IMR-90 (cell line): ENCODE measurements at regions not wholly inside any gene's neighbourhood (a gene's known extent, or its start where the extent isn't known, plus 50 kb on each side); places are given as distances from the start of the nearest gene placed in this dataset.

Experiments used
- ATAC-seq: fragments of 200-7000 bp; cut with Tn5 transposase; 2 replicates; pipeline ENCODE4 v1.9.1; 2020; ENCODE audit warnings: low read depth, mild to moderate bottlenecking, moderate library complexity
- BruUV-seq: library from RNA; stranded (reverse); fragments of 400-500 nt; replicated peaks from 2 replicates; lab custom pipeline; 2021; lab: Mats Ljungman, UMichigan
- CTCF ChIA-PET: fragments of 300-600 bp; formaldehyde crosslinking; extraction: SDS; loops from one replicate; lab custom pipeline; 2021; ENCODE audit warnings: antibody characterized with exemption; lab: Yijun Ruan, JAX
- POLR2A ChIA-PET: fragments of 300-600 bp; sonication (Branson Sonifier 250); formaldehyde crosslinking; loops from one replicate; lab custom pipeline; 2022; ENCODE audit warnings: antibody characterized with exemption; ENCODE audit not compliant: unreplicated experiment; lab: Charles Lee
- DNase-seq: peaks from one replicate; pipeline ENCODE4 v3.0.0; 2013
- H2AFZ ChIP-seq: replicated peaks from 2 replicates; pipeline ENCODE3; 2013; ENCODE audit warnings: low read length, mild to moderate bottlenecking; ENCODE audit not compliant: poor library complexity
- H2AK5ac ChIP-seq: 2 replicates; pipeline ENCODE4 v1.6.1; 2013; ENCODE audit warnings: low read depth, low read length, inconsistent platforms
- H2AK9ac ChIP-seq: replicated peaks from 2 replicates; pipeline ENCODE3; 2013; ENCODE audit warnings: mild to moderate bottlenecking, low read depth, low read length, moderate library complexity; ENCODE audit not compliant: poor library complexity
- H2BK120ac ChIP-seq: 2 replicates; pipeline ENCODE4 v1.6.1; 2013; ENCODE audit warnings: low read depth, low read length, inconsistent platforms
- H2BK15ac ChIP-seq: 3 replicates; pipeline ENCODE4 v1.6.1; 2013; ENCODE audit warnings: low read depth, low read length, inconsistent platforms
- H2BK20ac ChIP-seq: 2 replicates; pipeline ENCODE4 v1.6.1; 2013; ENCODE audit warnings: low read depth, mild to moderate bottlenecking, inconsistent platforms, low read length, moderate library complexity
- H2BK5ac ChIP-seq: 2 replicates; pipeline ENCODE4 v1.6.1; 2013; ENCODE audit warnings: mild to moderate bottlenecking, low read depth, low read length, inconsistent platforms; ENCODE audit not compliant: poor library complexity, severe bottlenecking
- H3K14ac ChIP-seq: replicated peaks from 2 replicates; pipeline ENCODE4 v1.6.1; 2013; ENCODE audit warnings: low read depth, low read length, inconsistent platforms
- H3K18ac ChIP-seq: 2 replicates; pipeline ENCODE4 v1.6.1; 2013; ENCODE audit warnings: low read depth, low read length, control low read depth
- H3K23ac ChIP-seq: 2 replicates; pipeline ENCODE4 v1.6.1; 2013; ENCODE audit warnings: low read depth, low read length, inconsistent platforms
- H3K27ac ChIP-seq: 2 replicates; pipeline ENCODE4 v1.5.1; 2013; ENCODE audit warnings: mild to moderate bottlenecking, control low read depth, low read length; ENCODE audit not compliant: insufficient read depth
- H3K27me3 ChIP-seq: 2 replicates; pipeline ENCODE4 v1.6.1; 2013; ENCODE audit warnings: low read length; ENCODE audit not compliant: control insufficient read depth, insufficient read depth
- H3K36me3 ChIP-seq: 2 replicates; pipeline ENCODE4 v1.6.1; 2013; ENCODE audit warnings: low read length, mixed read lengths; ENCODE audit not compliant: control insufficient read depth, insufficient read depth
- H3K4ac ChIP-seq: 2 replicates; pipeline ENCODE4 v1.6.1; 2013; ENCODE audit warnings: low read depth, low read length, inconsistent platforms
- H3K4me1 ChIP-seq: 2 replicates; pipeline ENCODE4 v1.6.1; 2013; ENCODE audit warnings: low read length, mixed read lengths; ENCODE audit not compliant: control insufficient read depth, insufficient read depth
- H3K4me2 ChIP-seq: 2 replicates; pipeline ENCODE4 v1.6.1; 2013; ENCODE audit warnings: low read depth, mild to moderate bottlenecking, control low read depth, low read length, moderate library complexity
- H3K4me3 ChIP-seq: 2 replicates; pipeline ENCODE4 v1.5.1; 2013; ENCODE audit warnings: low read depth, mild to moderate bottlenecking, control low read depth, low read length, moderate library complexity; ENCODE audit not compliant: insufficient read depth
- H3K56ac ChIP-seq: 2 replicates; pipeline ENCODE4 v1.6.1; 2013; ENCODE audit warnings: low read length, inconsistent platforms; ENCODE audit not compliant: insufficient read depth; ENCODE audit errors: extremely low read depth
- H3K79me1 ChIP-seq, 2 experiments: 2 replicates each; pipeline ENCODE4 v1.6.1; 2013; ENCODE audit warnings: low read length in 2 of 2, inconsistent platforms in 1 of 2, low read depth in 1 of 2
- H3K9ac ChIP-seq: 2 replicates; pipeline ENCODE4 v1.6.1; 2013; ENCODE audit warnings: low read depth, low read length, control low read depth
- H3K9me1 ChIP-seq: 2 replicates; pipeline ENCODE4 v1.6.1; 2013; ENCODE audit warnings: low read length, inconsistent platforms; ENCODE audit not compliant: insufficient read depth
- H3K9me3 ChIP-seq: 2 replicates; pipeline ENCODE4 v1.6.1; 2013; ENCODE audit warnings: low read length; ENCODE audit not compliant: control insufficient read depth, insufficient read depth
- H4K20me1 ChIP-seq: 2 replicates; pipeline ENCODE4 v1.6.1; 2013; ENCODE audit warnings: low read length, inconsistent platforms; ENCODE audit not compliant: insufficient read depth
- H4K5ac ChIP-seq: 2 replicates; pipeline ENCODE4 v1.6.1; 2013; ENCODE audit warnings: mild to moderate bottlenecking, low read depth, low read length, control low read depth
- H4K8ac ChIP-seq, 2 experiments: 2 replicates each; pipeline ENCODE4 v1.6.1; 2013; ENCODE audit warnings: low read depth in 2 of 2, low read length in 2 of 2, control low read depth in 1 of 2, inconsistent platforms in 1 of 2
- H4K91ac ChIP-seq: 2 replicates; pipeline ENCODE4 v1.6.1; 2013; ENCODE audit warnings: low read depth, low read length, inconsistent platforms; ENCODE audit not compliant: insufficient read depth
- CEBPB ChIP-seq: IDR thresholded peaks from 2 replicates; pipeline ENCODE4 v1.6.1; 2012; ENCODE audit warnings: low read depth, low read length, improper control_type of control experiment
- ELK1 ChIP-seq: fragments of 150-350 bp; IDR thresholded peaks from 2 replicates; pipeline ENCODE4 v1.6.1; 2016; ENCODE audit warnings: low read depth, mild to moderate bottlenecking, low read length, moderate library complexity, borderline replicate concordance
- FOS ChIP-seq: fragments of 150-350 bp; IDR thresholded peaks from 2 replicates; pipeline ENCODE4 v1.6.1; 2016; ENCODE audit warnings: low read depth, low read length
- MAFK ChIP-seq: IDR thresholded peaks from 2 replicates; pipeline ENCODE4 v1.6.1; 2012; ENCODE audit warnings: low read depth, low read length, improper control_type of control experiment
- MAZ ChIP-seq: IDR thresholded peaks from 2 replicates; pipeline ENCODE4 v1.6.1; 2012; ENCODE audit warnings: low read depth, mild to moderate bottlenecking, low read length, improper control_type of control experiment, moderate library complexity, borderline replicate concordance
- NFE2L2 ChIP-seq: fragments of 150-350 bp; IDR thresholded peaks from 2 replicates; pipeline ENCODE4 v1.6.1; 2016; ENCODE audit warnings: low read depth, mild to moderate bottlenecking, low read length
- POLR2A ChIP-seq: IDR thresholded peaks from 2 replicates; pipeline ENCODE4 v1.6.1; 2012; ENCODE audit warnings: mild to moderate bottlenecking, low read depth, low read length
- RAD21 ChIP-seq: IDR thresholded peaks from 2 replicates; pipeline ENCODE4 v1.6.1; 2012; ENCODE audit warnings: low read length, improper control_type of control experiment
- RCOR1 ChIP-seq: IDR thresholded peaks from 2 replicates; pipeline ENCODE4 v1.6.1; 2012; ENCODE audit warnings: mild to moderate bottlenecking, low read length, improper control_type of control experiment; ENCODE audit not compliant: insufficient replicate concordance
- RFX5 ChIP-seq: IDR thresholded peaks from 2 replicates; pipeline ENCODE4 v1.8.0; 2012; ENCODE audit warnings: low read depth, mild to moderate bottlenecking, low read length, moderate library complexity
- WGBS, 2 experiments: methylation state at CpG; one replicate each; pipeline versions ENCODE4 v1.1.5 to v1.1.7; 2013; ENCODE audit warnings: missing lambda C conversion rate in 2 of 2; ENCODE audit not compliant: insufficient read length in 1 of 2; ENCODE audit errors: extremely low coverage in 2 of 2; 5-methylcytosine and 5-hydroxymethylcytosine counted together
- dilution Hi-C: fragments of 300-500 bp; cut with HindIII; formaldehyde crosslinking; loops from one replicate; pipeline ENCODE4 v1.14.3; 2018; ENCODE audit warnings: low sequenced_read_pairs; ENCODE audit not compliant: unreplicated experiment
- in situ Hi-C: fragments of 300-500 bp; cut with MboI; formaldehyde crosslinking; loops from 3 replicates; pipeline ENCODE4 v1.14.3; 2019; ENCODE audit warnings: low sequenced_read_pairs, inconsistent platforms, mixed read lengths
- intact Hi-C: fragments of 100-400 bp; cut with micrococcal nuclease; formaldehyde crosslinking; loops from 2 replicates; pipeline ENCODE4 v1.10.0; 2022
- TF ChIP-seq, protein P1 (sequence below): fragments of 150-350 bp; IDR thresholded peaks from 2 replicates; pipeline ENCODE4 v1.6.1; 2017; ENCODE audit warnings: mild to moderate bottlenecking, antibody characterized with exemption, low read length, low read depth
- TF ChIP-seq, protein P2 (sequence below): conservative IDR thresholded peaks from 2 replicates; pipeline ENCODE4 v1.5.1; 2012; ENCODE audit warnings: mild to moderate bottlenecking, low read depth, low read length, improper control_type of control experiment

- BruUV-seq = no TSS peak
- no peaks in the 10 kb centered on the region for H3K4me1 ChIP-seq
- H3K4ac ChIP-seq = no peak overlapping the region
- no peak overlapping the region for H3K18ac ChIP-seq
- no peak overlapping the region for H4K91ac ChIP-seq
- no peak overlapping the region for H3K23ac ChIP-seq
- H3K9ac ChIP-seq = no peak overlapping the region
- no peak overlapping the region for H2BK20ac ChIP-seq
- H3K9me3 ChIP-seq = peaks cover 2% of the 10 kb centered on the region; the same call in 1 of the 2 replicates
- H3K56ac ChIP-seq = no peak overlapping the region
- no peaks in the 10 kb centered on the region for H3K9me1 ChIP-seq
- H3K27ac ChIP-seq = no peak overlapping the region
- no peak overlapping the region for H4K8ac ChIP-seq
- dilution Hi-C loops (no loop called here), in situ Hi-C loops (no loop called here), intact Hi-C loops (no loop called here)
- POLR2A ChIA-PET = no interaction called here
- no peak overlapping the region for H2BK15ac ChIP-seq
- no peak overlapping the region for H3K14ac ChIP-seq
- H4K20me1 ChIP-seq = no peaks in the 10 kb centered on the region
- no peak overlapping the region for H2AK9ac ChIP-seq
- H3K27me3 ChIP-seq = 0 out of 2 replicates have a peak, but pooled peaks cover 1% of the 10 kb centered on the region
- H2BK5ac ChIP-seq = no peak overlapping the region
- H2AK5ac ChIP-seq = no peak overlapping the region
- H2AFZ ChIP-seq = no peak overlapping the region
- CTCF ChIA-PET = no interaction called here
- H3K36me3 ChIP-seq = no peaks in the 10 kb centered on the region
- no peak overlapping the region for H4K5ac ChIP-seq
- no peak overlapping the region for H2BK120ac ChIP-seq
- TF ChIP-seq, protein P1, sequence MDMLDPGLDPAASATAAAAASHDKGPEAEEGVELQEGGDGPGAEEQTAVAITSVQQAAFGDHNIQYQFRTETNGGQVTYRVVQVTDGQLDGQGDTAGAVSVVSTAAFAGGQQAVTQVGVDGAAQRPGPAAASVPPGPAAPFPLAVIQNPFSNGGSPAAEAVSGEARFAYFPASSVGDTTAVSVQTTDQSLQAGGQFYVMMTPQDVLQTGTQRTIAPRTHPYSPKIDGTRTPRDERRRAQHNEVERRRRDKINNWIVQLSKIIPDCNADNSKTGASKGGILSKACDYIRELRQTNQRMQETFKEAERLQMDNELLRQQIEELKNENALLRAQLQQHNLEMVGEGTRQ = no peak
- TF ChIP-seq POLR2A = no peak
- no peak for TF ChIP-seq RCOR1
- no peak for TF ChIP-seq NFE2L2
- TF ChIP-seq ELK1 = no peak
- TF ChIP-seq RFX5 = no peak
- no peak for TF ChIP-seq CEBPB
- no peak for TF ChIP-seq RAD21
- TF ChIP-seq MAZ = no peak
- TF ChIP-seq, protein P2, sequence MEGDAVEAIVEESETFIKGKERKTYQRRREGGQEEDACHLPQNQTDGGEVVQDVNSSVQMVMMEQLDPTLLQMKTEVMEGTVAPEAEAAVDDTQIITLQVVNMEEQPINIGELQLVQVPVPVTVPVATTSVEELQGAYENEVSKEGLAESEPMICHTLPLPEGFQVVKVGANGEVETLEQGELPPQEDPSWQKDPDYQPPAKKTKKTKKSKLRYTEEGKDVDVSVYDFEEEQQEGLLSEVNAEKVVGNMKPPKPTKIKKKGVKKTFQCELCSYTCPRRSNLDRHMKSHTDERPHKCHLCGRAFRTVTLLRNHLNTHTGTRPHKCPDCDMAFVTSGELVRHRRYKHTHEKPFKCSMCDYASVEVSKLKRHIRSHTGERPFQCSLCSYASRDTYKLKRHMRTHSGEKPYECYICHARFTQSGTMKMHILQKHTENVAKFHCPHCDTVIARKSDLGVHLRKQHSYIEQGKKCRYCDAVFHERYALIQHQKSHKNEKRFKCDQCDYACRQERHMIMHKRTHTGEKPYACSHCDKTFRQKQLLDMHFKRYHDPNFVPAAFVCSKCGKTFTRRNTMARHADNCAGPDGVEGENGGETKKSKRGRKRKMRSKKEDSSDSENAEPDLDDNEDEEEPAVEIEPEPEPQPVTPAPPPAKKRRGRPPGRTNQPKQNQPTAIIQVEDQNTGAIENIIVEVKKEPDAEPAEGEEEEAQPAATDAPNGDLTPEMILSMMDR = no peak
- TF ChIP-seq FOS = no peak
- no peak for TF ChIP-seq MAFK
- no CpG with 5 or more reads among the region's 1 CpG for WGBS, 2 experiments
- no peak overlapping the region for H3K4me2 ChIP-seq
- H3K79me1 ChIP-seq = no peaks in the 10 kb centered on the region
- no peak for ATAC-seq
- DNase-seq = no peak
- no peak overlapping the region for H3K4me3 ChIP-seq
These were observed 199.5 kb downstream of the CPEB2 start for GRCh38 chr4:15201782-15202181.
